SKM-1 treated with dmso at 0.1 percent for 144 hours (cell line): ENCODE measurements at regions not wholly inside any gene's neighbourhood (a gene's known extent, or its start where the extent isn't known, plus 50 kb on each side); places are given as distances from the start of the nearest gene placed in this dataset.

Experiments used
- DNase-seq: peaks from one replicate; lab custom pipeline; 2025; ENCODE audit not compliant: unreplicated experiment; lab: John Stamatoyannopoulos, UW

DNA sequence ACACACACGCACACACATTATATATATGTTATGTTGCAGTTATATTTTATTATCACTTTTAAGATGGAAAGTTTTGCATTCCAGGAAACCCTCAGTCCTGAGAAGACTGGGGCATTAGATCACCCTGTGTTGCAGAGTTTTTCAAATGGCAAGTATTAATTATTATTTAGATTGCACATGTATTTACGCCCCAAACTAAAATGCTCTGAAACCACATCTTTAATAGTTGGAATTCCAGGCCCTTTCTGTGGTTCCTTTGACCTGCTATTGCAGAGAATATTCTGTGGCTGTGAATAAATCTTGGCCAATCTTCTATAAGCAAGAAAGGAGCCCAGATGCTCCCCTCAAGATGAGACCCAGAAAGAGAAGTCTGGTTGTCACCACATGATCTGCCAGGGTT is 427.0 kb upstream of the TNP1 start:
- DNase-seq = no peak

DNA sequence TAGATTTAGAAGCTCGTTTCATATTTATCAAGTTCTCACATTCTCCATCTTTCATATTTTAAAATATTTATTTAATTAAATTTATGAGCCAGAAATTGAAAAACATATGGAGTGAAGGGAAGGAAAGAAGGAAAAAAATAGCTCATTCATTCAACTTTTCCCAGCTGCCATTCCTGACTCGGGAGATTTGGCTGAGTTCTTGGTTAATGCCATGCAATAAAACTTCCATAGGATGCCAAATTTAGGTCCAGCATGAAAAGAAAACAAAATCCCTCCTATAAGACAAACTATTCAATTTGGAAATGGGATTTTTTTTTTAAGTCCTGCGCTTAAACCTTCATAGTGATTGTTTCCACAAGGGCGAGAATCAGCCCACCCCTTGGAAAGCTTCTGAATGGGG is 426.1 kb upstream of the TNP1 start:
- no peak for DNase-seq

DNA sequence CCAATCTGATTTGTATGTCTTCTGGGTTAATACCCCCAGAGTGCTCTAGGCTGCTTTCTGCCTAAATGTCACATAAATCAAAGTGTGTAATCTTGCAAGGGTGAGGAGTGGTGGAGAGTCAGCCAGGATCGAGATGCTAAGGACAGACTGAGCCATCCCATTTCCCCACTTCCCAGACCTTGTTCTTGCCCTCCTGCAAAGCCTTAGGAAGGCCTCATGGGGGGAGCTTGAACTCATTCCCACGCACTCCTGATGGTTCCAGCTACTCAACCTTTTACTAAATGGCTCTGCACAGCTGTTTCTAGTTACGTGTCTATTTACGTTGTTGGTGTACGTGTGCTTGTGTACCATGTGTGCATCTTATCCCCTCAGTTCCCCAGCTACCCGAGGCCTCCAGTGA is 423.6 kb upstream of the TNP1 start:
- DNase-seq = no peak

DNA sequence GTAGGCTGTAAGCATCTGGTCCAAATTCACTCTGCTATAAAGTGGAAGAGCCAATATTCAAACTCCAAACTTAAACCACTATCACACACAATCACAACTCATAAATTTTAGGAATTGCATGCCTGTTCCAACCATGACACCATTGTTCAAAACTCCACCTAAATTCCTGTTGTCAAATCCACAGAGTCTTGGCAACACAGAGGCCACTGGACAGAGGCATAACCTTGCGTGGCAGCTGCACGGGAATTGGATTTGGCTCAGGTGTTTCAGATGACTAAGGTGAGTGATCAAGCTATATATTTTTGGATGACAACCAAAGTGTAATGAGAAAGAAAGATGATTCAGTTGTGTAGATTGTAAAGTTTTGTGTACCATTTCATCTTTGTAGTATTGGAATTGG is 422.7 kb upstream of the TNP1 start:
- DNase-seq = no peak

DNA sequence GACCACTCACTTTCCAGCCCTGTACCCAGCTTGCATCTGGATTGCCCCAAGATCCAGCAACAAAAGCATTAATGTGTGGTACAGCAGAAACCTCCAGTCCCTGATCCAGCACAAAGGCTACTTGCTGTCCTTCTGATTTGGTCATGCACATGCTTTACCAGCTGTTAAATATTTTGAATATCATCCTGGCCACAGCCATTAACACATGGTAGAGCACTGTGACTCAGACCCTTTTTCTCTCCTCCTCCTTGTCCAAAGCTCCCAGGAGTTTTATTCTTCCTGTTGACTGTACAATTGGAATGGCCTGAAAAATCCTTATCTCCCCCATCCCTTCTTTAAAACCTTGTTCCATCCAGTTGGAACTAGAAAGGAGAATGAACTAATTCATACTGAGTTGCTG is 419.7 kb upstream of the TNP1 start:
- no peak for DNase-seq

DNA sequence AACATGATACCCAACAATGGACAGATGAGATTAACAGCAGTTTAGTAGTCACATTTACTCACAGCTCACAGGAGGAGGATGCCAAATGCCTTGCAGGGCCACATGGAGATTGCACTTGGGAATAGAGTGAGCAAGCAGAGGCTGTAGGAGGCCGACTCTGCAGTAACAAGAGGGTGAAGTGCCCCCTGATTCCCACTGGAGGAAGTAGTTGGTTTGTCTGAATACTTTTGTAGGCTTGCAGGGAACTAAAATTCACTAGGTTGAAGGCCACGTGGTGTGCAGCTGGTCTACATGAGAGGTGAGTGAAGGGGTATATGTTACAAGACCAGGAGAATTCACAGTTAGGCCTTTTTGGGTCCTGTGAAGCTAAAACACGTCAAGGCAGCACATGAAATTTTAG is 419.3 kb upstream of the TNP1 start:
- DNase-seq = no peak

DNA sequence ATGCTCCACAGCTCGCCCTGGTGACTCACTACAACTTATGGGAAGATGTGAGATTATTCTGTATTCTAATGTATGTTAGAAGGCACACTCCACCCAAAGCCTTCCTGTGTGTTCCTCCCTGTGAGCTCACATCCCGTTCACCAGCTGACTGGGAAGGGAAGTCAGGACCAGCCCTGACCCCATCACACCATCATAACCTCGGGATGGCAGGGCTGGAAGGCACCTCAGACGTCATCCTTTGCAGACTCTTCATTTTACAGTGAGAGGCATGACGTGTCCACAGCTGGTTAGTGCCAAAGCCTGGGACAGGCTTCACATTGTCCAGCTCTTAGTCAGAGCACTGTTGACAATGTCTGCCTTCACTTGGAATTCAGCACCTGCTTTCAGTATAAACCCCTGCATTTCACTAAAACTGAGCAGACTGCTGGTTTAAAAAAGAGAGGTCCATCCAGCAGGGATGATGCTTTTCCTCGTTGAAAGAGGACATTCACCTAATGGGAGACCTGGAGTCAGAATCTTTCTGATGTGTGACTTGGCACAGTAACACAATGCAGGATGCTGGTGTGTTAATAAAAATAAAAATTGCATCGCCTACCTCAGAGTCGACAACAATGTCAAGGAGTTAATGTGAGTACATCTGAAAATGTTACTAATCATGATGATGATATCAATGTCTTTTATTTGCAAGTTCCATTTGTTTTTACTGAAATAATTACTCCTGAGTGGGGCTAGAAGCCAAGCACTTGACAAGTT is 418.0 kb upstream of the TNP1 start:
- DNase-seq = no peak

DNA sequence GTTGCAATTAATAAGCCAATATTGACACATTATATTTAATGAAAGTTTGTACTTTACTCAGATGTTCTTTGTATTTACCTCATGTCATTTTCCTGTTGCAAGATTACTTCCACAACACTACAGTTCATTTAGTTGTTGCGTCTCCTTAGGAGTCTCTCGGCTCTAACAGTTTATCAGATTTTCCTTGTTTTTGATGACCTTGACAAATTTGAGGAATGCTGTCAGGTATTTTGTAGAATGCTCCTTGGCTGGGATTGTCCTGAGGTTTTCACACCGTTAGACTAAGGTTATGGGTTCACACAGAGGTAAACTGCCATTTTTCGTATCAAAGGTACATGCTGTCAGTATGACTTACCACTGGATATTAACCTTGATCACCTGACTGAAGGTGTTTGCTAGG is 416.6 kb upstream of the TNP1 start:
- no peak for DNase-seq

DNA sequence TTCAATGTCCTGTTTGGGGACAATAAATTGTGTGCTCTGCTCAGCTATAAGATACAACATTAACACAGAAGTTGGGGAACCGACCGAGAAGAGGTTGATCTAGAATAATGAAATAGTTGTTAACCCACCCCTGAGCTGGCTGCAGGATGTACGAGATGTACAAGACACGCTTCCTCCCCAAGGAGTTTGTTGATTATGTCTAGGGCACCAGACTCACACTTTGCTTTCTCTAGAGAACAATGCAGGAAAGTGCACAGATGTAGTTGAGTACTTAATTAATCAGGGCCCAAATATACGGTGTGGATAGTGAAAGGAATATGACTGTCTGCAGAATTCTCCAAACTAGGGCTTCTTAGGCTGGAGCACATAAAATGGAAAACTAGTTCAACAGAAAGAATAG is 415.2 kb upstream of the TNP1 start:
- DNase-seq = no peak

DNA sequence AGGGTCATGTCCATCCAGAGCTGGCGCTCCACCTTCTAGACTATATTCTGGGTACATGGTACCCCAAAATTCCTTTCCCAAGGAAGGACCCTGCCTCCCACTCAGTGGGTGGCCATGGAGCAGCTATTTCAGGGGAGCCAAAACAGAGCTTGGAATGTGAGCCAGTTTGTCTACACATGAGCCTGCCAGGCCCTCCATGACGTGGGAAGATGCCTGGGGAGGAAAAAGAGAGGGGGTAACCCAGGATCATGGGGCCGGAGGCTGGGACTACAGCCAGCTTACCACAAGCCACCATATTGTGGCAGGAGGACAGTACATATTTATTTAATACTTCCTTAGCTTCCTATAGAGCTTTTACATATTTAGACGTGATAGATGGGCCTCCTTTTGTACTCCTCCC is 414.7 kb upstream of the TNP1 start:
- DNase-seq = no peak

DNA sequence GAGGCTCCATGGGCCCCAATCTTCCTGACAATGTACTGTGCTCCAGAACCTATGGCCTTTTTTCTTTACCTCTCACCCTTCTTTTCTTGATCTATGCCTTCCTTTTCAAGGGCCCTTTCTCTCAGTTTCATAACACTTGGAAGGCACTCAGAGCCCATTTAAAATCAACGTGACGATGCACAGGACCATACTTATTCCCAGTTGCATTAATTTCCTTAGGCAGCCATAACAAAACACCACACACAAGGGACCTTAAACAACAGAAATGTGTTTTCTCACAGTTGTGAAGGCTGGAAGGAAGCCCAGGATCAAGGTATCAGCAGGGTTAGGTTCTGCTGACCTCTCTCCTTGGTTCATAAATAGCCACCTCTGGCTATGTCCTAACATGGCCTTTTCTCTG is 414.0 kb upstream of the TNP1 start:
- no peak for DNase-seq

DNA sequence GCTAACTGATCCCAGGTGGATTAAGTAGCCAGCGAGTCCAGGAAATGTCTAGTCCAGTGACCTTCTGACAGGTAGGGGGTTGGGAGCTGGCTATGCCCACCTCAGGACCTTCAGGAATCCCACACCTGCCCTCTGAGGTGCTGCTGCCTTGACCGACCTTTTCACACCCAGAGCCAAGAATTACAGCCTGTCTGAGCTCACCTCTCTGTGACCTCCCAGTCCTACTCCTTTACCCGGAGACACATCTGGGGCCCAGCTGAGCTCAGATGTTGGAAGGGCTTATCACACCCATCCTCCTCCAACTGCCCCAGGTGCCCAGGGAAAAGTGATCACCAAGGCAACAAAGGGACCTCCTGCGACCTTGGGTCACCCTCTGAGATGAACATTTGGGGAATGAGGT is 413.3 kb upstream of the TNP1 start:
- no peak for DNase-seq

DNA sequence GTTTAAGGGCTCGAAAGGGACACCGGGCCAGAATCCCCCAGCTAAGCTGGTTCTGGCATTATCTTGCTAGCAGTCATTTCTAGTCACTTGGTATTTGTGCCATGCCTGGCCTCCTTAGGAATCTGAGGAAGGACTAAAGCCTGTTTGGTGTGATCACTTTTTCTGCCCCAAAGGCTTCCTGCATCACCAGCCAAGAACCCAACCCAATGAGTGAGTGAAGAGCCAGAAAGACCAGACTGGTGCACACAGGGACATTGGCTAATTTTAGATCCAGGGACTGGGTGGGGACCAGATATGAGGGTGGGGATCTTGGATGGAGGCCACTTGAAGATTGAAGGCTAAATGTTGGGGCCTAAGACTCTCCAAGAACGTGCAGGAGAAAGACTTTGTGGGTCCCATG is 411.9 kb upstream of the TNP1 start:
- no peak for DNase-seq

DNA sequence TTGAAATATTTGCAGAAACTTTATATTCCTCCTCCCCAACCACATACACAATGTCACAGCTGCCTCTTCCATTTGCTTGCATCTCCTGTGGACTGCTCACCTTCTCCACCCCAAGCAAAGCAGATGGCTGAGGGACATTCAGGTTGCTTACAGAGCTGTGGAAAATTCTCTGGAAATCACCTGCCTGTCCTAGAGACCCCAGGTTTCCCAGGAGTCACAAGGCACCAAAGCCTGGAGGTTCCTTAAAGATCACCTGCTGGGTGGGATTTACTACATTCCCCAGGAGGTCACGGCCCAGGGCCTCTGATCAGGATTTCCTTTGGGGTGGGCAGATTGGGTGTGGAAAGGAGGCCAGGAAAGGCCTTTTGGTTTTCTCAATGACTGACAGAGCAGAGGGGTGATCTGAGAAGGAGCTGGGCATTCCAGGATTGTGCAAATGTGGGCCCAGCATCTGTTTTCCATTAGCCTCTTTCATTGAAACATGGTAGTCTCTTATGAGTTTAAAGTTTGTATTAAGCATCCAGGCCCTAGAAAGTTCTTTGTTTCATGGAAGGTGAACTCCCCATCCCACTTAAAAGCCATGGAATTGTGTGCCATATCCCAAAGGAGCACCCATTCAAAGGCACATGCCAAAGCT is 410.7 kb upstream of the TNP1 start:
- no peak for DNase-seq

DNA sequence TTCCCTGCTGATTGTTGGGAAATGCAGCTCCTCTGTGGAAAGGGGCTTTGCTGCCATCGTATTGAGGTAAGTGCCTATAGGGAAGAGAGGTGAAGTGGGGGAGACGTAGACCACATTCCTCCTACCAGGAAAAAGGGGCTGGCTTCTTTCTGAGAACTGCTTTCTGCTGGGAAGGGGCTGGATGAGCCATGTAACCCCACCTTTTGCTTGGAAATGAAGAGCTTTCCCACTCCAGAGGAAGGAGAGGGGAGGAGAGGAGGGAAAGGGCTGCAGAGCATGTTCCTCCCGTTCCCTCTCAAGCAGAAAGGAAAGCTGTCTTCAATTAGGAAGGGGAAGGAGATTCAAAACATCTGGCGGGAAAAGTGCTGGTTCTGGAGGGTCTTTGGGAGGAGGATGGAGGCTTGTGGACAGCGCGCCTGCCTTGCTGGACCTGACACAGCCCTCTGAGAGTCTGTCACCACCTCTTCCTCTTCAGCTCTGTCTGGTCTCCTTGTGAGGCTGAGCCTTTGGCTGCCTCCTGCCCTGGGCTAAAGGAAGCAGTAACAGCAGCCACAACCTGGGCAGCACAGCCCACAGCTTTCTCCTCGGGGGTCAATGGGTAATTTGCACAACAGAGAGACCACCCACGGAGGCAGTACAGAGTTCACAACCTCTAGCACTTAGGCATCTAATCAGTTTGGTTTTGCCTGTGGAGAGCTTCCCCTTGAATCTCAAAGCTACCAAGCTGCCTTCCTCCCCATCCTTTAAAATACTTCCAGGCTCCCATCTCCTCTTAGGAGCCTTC is 410.0 kb upstream of the TNP1 start:
- no peak for DNase-seq

DNA sequence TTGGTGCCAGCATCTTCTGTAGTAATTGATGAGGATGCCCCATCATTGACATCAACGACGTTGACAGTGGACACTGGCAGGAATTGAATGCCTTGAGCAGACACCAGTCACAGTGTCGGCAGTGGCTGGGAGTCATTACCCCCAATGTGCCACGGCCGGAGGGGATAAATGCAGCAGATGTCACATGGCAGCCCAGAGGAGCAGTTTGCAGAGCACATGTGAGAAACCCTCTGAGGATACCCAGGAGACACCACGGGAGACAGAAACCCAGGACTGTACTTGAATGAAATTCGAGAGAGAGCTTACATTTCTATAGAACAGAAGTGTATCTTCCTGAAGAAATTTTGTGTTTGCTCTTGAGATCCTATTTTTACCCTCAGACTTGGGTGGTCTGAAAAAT is 409.1 kb upstream of the TNP1 start:
- no peak for DNase-seq

DNA sequence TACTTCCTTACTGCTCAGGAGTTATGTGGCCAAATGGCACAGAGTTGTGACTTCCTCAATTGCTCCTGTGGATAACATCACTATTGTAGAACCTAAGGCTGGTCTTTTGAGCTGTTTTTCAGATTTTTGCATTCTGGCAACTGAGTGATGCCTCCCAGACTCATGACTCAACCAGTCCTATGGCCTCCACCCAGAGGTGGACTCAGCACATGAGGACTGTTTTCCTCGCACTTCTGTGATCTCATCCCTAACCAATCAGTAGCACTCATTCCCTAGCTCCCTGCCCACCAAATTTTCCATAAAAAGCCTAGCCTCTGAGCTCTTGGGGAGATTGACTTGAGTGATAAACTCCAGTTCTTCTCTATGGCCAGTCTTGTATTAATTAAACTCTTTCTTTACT is 407.9 kb upstream of the TNP1 start:
- DNase-seq = no peak

DNA sequence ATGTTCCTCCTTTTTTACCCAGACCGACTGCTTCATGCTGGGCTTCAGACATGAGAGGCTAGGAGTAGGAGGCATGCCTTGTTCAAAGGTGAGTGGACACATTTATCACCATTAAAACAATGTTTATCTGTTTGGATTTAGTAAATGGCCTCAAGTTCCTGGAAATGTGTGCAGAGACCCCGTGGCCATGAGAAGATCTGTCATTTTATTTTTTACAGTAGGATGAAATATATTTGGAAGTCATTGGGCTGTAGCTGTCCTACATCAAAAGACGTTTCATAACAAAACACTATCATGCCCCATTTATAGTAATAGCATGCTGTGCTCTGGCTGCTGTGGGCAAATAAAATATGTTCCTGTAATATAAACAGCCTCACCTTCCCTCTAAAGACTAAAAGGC is 403.9 kb upstream of the TNP1 start:
- no peak for DNase-seq

DNA sequence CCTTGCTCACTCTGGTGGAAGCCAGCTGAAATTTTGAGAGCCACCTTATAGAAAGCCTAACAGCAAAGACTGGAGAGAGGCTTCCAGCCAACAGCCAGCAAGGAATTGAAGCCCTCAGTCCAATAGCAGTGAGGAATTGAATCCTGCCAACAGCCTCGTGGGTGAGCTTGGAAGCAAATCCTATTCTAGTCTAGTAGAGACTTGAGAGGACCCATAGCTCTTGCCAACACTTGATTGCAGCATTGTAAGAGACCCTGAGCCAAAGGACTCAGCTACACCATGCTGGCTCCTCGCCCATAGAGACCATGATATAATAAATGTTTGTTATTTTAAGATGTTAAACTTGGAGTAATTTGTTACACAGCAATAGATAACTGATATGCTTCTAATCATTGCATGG is 403.0 kb upstream of the TNP1 start:
- DNase-seq = no peak

DNA sequence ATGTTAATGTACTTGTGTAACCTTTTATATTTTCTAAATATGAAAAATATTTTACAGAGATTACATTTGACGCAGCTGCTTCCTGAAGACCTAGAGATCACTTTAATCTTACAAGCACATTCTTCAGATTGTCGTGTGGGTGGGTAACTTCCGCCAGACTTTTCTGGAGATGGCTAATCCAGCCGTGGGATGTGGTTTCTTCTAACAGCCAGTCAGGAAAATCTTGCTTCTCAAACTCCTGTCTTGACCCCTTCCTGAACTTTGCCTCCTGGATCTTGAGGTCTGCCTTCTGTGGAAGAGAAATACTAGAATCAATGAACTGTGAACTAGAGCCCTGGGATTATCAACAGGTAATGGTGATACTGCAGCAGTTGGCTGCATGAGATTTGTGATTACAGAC is 401.6 kb upstream of the TNP1 start:
- no peak for DNase-seq

DNA sequence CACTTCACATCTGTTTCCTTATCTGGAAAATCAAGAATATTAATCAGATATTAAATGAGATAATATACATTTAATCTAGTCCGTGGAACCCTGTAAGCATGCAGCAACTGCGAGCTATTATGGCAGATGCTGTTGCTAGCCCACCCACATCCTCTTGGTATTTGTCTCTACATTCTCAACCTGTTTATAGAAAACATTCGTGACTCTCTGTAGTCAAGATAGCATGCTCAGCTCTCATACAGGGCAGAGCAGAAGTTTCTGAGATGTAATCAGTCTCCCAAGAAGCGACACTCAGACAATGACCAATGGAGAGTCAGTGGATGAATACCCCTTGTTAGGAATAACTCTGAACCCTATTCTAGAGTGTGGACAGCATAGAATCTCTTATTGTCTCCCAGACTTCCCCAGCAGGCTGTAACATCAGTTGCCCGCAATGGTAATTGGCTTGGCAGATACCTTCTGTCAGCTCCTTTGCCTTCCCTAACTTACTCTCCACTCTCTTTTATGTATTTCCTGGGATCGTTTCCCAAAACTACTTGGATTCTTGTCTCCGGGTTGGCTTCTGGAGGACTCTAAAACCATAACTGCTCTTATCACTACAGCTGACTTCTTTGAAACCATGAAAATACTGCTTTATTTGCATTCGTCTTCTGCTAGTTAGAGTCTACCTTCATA is 400.7 kb upstream of the TNP1 start:
- no peak for DNase-seq

DNA sequence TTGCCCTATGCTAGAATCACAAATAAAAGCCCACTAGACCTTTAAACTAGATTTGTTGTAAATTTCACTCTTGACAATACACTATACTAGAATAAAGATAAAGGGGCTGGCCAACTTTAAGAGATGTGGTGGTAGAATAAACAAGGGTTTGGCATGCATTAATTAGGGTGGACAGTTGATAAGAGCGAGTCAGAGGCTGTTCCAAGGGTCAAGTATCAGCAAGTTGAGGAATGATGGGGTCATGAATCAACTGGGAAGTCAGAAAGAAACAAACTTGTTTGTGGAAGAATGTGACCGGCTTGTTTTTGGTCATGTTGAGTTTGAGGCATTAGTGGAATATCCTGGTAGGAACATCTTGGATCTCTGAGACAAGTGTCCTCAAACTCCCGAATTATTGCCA is 398.3 kb upstream of the TNP1 start:
- no peak for DNase-seq
